GM18861 (cell line): ENCODE measurements at regions not wholly inside any gene's neighbourhood (a gene's known extent, or its start where the extent isn't known, plus 50 kb on each side); places are given as distances from the start of the nearest gene placed in this dataset.
"Not testable (repeated sequence)": the region's sequence is repeated elsewhere in the genome, so short reads cannot be mapped to it uniquely, and the experiment has no call there.

Experiments
- ATAC-seq: cut with Tn5 transposase; IDR thresholded peaks from one replicate; pipeline ENCODE4 v1.9.1; 2021; ENCODE audit not compliant: unreplicated experiment

DNA sequence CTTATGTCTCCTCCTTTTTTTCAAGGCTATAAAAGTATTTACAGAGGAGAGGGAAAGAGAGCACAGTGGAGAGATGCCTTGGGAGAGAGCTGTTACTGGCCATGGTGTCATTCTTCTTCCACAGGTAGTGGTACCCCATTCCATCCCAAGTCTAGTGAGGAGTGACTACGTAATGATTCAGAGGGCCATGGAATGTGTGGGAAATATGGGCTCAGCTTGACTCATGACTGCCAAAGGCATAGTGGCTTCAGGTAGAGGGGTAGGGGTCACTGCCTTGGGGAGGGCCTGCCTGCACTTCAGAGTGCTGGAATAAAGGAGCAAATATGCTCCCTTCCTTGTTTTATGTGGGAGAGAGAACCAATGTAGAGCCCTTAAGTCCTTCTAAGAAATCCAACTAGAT is 620.6 kb downstream of the IRS1 start:
- ATAC-seq, result no peak

DNA sequence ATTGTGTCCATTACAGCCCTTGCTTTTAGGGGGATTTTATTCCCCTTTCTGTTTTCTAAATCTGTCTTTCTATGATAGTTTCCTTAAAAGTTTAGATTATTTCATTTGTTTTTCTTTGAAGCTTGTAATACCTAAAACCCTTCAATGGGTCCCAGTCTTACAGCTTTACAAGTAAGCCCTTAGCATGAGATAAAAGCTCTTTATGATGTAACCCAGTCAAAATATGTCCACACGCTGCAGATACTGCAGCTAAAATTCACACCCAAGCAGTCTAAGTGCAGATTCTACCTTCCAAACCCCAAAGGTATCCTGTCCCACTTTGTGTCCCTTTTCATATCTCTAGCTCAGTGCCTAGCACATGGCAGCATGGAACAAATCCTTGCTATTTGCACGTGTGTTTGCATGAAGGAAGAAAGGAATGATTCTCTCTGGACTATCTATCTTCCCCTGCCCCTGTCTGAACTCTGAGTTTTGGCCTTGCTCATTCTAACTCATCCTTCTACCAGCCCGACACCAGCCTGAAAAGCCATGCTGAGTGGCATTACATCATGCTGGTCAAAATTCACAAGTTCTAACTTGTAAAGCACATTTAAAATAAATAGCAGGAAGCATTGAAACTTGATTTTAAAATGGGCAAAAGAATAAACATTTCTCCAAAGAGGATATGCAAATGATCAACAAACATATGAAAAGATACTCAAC is 623.2 kb downstream of the IRS1 start:
- ATAC-seq, result no peak

DNA sequence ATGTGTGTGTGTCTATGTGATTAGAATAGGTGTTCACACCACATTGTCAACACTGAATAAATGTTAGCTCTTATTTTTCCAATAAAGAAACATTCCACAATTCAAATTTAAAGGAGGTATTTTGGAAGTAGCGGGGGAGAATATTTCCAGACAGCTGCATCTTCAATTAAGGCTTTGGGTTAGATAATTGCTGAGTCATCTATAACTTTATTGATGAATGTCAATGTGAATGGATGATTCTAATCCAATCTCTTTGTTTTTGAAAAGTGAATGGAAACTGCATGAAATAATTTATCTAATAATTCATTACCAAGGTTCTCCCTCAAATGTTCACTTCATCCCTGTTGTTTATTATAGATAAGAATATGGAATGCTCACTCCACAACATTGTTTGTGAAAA is 625.2 kb downstream of the IRS1 start:
- no peak for ATAC-seq

DNA sequence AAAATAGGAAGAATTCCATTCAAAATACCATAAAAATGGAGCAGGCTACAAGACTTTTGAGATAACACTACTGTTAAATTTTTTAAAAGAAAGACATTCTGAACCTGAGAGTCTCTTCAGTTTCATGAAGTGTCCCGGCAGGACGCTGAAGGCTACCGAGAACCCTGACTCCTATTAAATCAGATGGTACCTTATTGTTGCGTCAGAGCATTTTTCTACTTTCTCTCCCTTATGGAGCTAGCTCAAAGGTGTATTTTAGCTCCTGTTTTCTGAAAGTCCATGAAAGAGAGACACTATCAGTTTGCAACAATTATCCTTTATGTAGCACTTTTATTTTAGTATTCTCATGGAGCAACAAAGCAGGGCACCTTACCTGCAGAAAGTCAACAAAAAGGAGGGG is 626.7 kb downstream of the IRS1 start:
- no peak for ATAC-seq

DNA sequence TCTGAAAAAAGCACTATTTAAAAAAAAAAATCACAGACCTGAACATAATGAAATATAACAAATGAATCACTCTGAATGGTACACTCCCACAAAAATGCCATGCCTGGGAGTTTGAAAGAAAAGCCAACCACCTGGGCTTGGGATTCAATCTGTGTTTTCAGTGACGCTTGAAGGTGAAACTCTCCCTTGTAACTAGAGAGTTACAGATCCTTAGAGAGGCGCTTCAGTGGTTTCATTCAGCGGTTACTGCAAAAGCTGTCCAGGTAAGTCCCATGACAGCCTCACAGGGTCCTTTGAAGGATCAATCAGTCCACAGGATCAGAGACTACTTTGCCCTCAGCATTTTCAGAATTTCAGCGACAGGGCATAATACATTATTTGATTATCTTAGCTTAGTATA is 627.3 kb downstream of the IRS1 start:
- ATAC-seq, result no peak

DNA sequence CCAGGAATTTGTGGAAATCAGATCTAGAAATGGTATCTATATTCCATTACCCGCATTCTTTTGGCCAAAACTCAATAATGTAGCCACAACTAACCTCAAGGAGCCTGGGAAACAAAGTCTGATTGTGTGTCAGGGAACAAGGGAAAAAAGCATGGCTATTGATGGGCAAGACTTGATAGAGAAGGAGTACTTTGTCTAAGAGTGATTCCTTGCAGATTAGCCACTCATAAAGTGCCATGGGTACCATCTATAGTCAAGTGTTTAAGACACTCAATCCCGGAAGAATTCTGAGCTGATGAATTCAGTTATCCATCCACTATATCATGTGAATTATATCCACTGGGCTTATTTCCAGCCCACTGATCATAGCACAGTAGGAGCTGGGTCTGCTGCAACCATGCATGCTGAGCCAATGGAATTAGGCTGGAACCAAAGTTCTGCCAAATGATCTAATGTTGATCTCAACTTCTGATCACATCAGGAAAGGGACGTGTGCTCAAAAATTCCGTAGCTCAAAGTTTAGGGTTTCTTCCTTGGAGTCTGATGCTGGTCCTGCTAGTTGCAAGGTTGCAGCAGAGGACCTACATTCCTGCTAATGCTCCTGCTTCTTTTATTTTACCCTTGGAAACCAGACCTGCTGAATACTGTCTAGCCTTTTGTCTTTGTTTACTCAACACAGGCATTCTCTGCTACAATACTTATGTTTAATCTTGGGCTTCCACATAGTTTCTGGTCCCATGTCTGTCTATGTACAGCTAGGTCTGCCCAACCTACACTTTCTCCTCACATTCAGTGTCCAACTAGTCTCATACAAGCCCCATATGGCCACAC is 629.7 kb downstream of the IRS1 start:
- no peak for ATAC-seq

DNA sequence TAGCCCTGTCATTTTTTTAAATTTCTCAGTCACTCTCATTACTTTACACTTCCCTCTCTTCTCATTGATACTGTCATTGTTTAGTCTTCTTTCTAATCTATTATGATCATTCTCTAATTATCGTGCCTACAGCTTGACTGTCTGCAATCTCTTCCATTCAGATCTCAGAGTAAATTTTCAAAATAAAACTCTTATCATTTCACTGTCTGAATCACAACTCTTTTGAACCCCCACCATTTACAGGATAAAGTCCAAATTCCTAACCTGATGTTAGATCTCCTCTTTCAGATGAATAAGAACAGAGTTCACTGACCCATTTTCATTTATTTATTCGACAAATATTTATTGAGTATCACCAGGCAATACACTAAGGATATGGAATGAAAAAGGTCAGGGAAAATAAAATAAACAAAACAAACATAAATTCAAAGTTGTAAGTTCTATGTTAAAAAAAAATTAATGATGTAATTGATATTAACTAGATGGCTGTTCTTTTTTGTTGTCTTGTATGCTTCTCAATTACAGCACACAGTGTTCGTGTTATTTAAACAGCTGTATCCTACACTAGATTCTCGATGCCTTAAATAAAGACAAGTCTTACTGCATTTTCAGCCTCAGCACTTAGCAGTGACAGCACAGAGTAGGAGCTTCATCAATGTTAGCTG is 631.0 kb downstream of the IRS1 start:
- ATAC-seq, result no peak

DNA sequence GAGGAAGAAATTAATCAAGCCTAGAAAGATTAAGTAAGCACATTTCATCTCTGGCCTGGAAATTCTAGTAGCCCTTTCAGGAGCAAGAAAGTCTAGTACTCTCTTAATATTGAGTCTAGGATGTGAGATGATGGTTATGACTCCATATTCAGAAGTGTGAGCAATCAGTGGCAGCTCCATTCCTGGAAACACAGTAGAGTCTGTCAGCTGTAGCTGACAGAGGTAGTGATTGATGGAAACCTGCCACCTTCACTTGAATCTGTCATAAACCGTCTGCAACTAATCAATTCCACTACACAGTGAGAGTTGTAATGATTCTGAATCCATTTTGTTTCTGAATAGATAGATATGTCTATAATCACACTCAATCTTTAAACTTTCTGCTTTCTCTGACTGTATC is 635.1 kb downstream of the IRS1 start:
- ATAC-seq, result no peak

DNA sequence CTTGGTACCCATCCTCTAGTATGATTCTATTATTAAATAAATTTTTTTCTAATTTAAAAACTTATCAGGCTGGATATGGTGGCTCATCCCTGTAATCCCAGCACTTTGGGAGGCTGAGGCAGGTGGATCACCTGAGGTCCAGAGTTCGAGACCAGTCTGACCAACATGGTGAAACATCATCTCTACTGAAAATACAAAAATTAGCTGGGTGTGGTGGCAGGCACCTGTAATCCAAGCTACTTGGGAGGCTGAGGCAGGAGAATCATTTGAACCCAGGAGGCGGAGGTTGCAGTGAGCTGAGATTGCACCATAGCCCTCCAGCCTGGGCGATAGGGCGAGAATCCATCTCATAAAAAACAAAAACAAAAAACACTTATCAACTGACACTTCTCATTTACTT is 639.0 kb downstream of the IRS1 start:
- ATAC-seq, result not testable (repeated sequence)

DNA sequence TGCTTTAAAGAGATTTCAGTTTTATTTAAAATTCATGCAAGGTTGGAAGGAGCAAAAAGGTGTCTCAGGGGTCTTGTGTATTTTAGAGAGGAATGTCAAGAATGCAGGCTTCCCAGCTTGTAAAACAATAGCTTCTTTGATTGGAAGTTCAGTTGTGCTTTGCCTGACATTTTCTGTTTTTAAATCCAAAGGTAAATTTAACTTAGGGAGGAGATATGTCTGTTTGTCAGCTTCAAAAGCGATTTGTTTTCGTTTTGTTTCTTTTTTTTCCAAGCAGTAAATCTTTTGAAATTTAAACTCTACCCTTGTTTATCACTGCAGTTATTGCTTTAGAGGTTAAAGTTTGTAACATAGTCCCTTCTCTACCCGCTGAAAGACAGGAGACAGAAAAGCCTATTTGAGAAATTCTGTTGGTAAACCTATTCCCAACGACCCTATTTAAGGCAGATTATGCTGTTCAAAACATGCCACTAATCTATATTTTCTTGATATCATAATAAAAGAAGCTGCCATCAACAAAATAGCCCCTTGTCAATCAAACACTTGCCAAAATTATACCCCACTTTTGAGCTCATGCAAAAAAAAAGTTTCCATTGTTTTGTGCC is 639.6 kb downstream of the IRS1 start:
- ATAC-seq, result no peak

DNA sequence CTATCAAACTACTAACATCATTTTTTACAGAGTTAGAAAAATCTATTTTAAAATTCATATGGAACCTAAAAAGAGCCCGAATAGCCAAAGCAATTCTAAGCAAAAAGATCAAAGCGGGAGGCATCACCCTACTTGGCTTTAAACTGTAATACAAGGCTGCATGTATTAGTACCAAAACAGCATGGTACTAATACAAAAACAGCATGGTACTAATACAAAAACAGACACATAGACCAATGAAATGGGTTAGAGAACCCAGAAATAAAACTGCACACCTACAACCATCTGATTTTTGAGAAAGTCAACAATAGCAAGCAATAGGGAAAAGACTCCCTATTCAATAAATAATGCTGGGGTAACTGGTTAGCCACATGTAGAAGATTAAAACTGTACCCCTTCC is 640.7 kb downstream of the IRS1 start:
- ATAC-seq, result no peak

DNA sequence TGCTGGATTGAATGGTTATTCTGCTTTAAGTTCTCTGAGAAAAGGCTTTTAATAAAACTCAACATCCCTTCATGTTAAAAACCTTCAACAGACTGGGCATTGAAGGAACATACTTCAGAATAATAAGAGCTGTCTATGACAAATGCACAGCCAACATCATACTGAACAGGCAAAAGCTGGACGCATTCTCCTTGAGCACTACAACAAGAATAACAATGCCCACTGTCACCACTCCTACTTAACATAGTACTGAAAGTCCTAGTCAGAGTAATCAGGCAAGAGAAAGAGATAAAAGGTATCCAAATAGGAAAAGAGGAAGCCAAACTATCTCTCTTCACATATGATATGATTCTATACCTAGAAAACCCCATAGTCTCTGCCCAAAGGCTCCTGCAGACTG is 641.4 kb downstream of the IRS1 start:
- ATAC-seq, result no peak

DNA sequence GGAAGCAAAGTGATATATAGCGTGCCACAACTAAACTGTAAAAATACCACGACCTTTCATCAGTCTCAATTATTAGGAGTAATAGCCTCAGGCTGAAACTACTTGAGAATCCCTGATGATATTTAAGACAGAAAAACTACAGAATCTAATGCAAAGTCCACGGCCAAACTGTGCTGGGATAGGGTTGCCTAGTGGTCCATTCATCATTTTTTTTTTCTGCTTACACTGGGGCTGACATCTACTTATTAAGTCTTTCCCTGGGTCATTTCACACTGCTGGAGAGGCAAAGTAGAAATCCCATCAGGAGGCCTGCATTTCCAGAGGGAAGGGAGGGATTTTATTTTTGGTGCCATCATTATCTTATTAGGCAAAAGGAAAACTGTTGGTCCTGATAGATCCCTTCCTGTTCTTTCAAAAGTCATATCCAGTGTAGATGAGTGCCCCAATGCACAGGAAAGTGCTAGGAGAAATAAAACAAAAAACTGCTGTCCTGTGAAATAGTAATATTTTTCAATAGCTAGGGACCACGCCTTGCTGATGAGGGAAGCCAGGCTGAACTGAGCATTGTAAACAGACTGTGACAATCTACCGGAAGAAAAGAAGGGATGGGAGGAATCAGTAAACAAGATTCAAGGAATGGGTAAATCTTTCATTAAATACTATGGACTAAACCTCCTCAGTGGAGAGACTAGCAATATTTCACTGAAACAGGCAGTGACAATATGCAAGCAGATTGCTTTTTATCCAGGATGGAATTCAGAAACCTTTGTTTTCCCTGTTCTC is 644.3 kb downstream of the IRS1 start:
- no peak for ATAC-seq

DNA sequence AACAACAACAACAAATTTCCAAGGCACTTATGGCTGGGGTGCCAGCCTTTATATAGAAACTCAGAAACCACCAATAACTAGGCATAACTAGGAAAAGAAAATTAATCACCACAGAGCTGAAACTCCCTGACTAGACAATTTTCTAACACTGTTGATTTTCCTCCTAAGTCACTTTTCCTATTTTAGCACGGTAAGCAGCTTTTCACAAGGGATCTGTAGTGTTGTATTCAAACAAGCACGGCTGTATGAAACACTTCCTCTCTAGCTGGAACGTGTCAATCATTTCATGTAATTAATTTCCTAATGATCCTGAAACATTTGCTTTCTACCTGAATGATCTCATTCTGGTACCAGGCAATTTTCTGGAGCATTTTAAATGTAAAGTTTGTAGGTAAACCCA is 645.0 kb downstream of the IRS1 start:
- ATAC-seq, result no peak

DNA sequence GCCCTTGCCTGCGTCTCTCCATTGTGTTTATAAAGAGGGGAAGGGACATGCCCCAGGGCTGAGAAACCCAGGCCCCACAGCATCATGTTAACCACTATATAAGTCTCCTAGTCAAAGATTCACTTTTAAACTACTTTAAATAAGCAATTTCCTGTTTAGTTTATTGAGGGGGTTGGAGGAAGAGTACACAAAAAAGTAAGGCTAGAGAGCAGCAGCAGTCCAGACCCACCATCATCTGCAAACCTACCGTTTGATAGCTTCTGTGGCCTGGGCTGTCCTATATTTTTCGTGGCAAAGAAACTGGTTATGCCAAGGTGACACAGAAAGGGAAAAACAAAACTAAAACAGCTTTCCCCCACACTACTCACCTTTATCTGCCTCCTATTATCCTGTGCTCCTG is 646.1 kb downstream of the IRS1 start:
- no peak for ATAC-seq

DNA sequence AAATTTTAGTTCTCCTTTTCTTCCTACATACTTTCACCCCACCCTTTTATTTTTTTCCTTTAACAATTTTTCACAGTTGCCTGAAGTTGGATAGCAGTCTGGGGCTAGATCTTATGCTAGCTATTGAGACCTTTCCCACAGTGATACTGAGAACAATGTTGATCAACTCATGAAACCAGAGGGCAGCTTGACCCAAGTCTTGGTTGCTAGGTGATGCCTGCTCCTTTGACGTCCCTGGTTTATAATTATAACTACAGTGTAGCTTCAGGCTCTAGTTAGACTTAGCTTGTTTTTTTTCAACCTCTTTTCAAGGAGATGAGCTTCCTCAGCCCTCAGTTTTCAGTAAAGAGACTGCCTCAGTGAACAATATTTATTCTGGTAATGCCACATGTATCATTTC is 648.5 kb downstream of the IRS1 start:
- no peak for ATAC-seq

DNA sequence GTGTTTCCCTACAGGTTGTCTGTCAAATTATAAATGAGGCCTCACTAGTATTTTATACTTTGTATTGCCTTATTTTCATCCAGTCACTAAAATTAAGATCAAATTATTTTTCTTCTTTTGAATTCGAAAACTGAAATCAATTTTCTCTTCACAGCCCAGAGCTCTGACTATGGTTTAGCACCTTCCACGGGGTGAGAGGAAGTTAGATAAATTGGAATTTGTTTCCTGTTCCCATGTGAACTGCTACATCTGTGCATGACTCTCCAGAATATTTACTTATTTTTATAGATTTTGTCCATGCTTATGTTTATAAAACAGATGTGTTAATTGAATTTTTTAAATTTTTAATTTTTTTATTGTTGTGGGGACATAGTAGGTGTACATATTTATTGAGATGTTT is 656.5 kb downstream of the IRS1 start:
- ATAC-seq, result no peak

DNA sequence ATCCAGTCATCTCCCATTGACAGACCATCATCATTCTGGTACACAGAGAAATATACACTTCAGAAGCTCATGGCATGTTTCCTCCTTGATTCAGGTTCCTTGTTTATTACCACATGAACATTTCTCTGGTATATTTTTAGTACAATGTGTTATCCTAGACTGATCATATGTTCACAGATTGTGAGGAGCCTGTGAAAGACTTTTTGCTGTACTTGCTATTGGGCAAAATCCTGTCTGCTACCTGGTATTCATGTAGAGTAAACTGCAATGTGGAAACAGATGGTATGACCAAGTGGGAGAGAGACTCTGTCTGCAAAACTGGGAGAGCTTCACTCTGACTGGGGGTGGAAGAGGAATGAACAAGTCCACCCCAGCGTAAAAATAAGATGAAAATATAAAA is 657.2 kb downstream of the IRS1 start:
- no peak for ATAC-seq

DNA sequence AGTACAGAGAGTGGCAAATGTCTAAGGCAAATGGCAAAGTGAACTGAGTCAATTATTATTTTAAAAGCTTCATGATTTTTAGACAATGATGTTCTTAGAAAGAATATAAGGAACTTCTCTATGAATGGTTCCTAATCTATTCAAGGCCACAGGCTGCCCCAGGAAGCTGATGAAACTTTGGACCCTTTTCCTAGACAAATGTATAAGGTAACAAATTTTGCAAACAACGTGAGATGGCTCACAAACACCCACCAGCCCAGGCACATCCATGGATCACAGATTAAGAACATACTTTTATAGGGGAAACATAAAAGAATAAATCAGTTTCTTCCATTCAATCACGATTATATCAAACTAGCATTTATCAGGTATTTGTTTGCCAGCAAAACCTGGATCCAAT is 659.0 kb downstream of the IRS1 start:
- ATAC-seq, result no peak

DNA sequence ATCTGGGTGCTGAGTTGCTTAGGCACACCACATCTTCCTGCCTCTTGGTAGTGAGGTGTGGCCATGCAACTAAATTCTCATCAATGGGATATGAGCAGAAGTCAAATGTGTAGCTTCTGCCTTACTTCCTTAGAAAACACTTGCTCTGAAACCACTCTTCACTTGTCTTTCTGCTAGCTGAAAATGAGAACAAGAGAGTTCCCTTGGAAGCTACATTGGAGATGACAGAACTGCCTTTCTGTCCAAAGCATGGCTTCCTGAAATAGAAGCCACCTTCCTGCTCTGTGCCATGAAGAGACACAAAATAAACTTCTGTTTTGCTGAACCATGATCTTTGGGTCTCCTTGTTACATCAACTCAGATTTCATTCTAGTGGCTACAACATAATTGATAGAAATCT is 659.9 kb downstream of the IRS1 start:
- no peak for ATAC-seq

DNA sequence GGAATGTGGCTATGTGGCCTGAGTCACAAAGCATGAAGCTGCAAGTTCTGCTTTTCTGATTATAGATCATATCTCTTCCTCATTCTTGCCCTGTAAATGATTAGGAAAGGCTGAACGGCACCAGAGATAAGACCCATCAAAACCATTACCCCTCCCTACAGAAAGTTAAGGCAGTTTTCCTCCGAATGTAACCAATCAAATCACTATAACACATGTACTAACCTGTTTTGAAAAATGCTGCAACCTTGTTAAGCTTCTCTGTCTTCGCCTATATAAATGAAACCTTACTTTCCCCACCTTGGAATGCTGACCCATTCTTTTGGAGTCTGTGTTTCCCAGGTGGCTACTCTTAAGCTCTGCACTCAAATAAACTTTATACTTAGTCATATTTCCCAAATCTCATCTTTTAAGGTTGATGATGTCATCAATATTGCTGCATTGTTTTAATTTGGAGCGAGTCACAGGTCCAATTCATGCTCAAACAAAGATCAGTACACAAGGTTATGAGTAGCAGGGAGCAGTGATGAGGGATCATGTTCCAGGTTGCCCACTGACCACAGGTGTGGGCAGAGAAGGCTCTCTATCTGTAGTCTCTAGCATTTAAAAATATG is 662.3 kb downstream of the IRS1 start:
- peak; percentile 77 for ATAC-seq
